HG02981 (cell line): ENCODE measurements at regions not wholly inside any gene's neighbourhood (a gene's known extent, or its start where the extent isn't known, plus 50 kb on each side); places are given as distances from the start of the nearest gene placed in this dataset.

Experiments
- ATAC-seq: cut with Tn5 transposase; IDR thresholded peaks from one replicate; pipeline ENCODE4 v1.9.1; 2021; ENCODE audit warnings: mild to moderate bottlenecking, moderate library complexity; ENCODE audit not compliant: unreplicated experiment

- ATAC-seq = peak; percentile 72
Measured at GRCh38 chr6:166106076-166106686, 61.5 kb downstream of the TBXT start.

DNA sequence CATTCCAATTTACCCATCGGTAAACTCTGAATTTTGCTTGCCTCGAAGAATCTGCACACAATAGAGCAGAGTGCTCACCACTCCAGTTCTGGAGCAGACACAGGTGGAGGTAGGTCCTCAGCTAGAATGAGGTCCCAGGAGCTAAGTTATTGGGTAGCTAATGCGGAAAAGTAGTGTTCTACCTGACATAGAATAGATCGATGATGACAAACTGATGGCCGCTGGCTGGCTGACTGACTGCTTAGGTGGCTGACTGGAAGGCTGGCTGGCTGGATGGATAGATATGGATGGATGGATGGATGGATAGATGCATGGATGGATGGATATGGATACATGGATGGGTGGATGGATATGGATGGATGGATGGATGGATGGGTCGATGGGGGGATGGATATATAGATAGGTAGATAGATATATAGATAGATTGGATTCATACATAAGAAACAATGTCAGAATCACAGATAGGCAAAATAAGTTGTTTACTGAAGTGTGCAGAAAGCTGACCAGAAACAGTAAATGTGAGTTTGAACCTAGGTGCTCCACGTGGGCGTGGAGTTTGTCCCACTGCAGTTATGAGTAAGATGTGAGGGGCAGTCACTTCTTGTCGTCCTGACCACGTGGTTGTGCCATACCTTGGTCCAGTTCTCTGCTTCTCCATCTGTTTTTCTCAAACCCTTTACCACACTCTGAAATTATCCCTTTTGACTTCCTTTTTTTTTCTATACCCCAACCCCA is 62.1 kb downstream of the TBXT start:
- ATAC-seq = no peak

DNA sequence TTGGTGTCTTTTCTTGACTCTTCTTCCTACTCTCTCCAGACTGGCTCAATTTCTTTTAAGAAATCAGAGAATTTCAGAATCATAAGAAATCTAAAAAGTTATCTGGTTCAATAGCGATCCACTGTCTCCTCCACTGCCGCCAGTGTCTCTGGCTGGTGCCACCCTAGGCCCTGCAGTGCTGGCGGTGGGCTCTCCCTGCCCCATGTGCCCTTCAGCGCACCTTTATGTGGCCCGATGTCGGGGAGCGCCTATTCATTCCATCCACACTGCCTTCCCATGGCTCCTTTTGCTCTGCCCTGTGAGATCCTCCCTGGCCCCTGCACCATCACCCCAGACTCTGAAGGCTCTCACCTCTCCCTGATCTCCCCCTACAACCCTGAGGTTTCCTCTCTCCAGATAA is 62.8 kb downstream of the TBXT start:
- no peak for ATAC-seq

- no peak for ATAC-seq
Measured at GRCh38 chr6:166104107-166104506, 63.5 kb downstream of the TBXT start.

- no peak for ATAC-seq
Measured at GRCh38 chr6:166101819-166102419, 65.7 kb downstream of the TBXT start.

- ATAC-seq = peak; percentile 92
Measured at GRCh38 chr6:166097914-166098522, 69.6 kb downstream of the TBXT start.

- ATAC-seq = no peak
Measured at GRCh38 chr6:166087852-166088251, 79.8 kb downstream of the TBXT start.

DNA sequence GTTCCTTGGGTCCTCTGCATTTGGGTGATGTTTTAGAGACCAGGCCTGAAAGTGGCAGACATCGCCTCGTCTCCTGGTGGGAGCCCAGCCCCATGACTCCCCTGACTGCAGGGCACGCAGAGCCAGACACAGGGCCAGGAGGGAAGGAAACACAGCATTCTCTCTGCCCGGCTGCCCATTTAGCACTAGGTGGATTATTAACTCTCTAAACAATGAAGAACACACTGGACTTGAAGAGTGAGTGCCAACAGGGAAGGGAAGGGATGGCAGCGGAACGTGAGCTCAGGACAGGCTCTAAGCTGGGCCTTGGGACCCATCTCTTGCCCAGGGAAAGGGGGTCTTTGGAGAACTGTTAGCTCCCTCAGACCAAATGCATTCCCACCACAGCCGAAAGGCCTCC is 80.4 kb downstream of the TBXT start:
- no peak for ATAC-seq

GRCh38 chr6:166085500-166085899 is 82.2 kb downstream of the TBXT start:
- no peak for ATAC-seq

DNA sequence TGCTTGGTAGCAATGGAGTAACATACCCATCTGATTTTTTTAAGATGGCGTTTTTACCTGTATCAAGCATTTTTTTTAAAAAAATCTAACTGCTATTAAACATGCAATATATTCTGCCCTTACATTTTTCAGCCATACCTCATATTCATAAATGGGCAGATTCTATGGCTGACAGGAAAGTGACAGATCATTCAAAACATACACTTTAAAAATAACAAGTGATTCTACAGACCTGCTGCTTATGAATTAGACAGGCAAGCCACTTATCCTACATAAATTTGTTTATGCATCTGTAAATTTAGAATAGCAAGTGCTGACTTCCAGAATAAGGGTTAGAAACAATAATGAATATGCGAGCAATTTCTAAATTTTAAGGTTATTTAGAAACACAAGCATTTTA is 82.7 kb downstream of the TBXT start:
- no peak for ATAC-seq

GRCh38 chr6:166079841-166080240 is 87.8 kb downstream of the TBXT start:
- ATAC-seq = no peak

DNA sequence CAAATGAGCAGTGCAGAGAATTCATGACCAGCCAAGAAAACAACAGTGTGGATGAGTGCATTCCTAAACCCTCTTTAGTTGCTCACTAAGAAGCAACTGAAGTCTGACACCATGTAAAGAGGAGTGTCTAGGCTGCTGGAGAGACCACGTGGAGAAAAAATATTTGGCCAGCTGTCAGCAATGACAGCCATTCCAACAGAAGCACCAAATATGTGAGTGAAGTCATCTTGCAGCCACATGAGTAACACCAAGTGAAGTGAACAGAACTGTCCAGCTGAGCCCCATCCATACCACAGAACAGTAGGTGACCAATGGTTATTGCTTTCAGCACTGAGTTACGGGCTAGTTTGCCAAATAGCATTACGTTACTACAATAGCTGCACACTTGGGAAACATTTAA is 89.4 kb downstream of the TBXT start:
- ATAC-seq = no peak

DNA sequence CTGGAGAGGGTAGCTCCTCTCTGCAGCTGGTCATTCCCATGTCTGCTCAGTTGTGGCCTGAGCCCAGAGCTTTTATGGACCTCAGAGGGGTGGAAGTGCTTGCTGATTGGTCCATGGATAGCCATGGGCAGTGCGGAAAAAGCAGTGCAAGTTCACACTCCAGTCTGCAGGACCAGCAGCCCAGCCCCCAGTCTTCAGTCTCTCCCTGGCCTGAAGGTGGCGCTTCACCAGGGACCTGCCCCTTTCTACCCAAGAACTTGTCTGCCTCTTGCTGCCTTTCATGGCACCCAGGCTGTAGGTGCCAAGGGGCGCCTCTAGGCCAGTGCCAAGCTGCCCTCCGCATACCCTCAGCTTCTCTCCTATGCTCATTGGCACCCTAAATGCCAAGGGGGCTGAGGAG is 91.0 kb downstream of the TBXT start:
- ATAC-seq = no peak

DNA sequence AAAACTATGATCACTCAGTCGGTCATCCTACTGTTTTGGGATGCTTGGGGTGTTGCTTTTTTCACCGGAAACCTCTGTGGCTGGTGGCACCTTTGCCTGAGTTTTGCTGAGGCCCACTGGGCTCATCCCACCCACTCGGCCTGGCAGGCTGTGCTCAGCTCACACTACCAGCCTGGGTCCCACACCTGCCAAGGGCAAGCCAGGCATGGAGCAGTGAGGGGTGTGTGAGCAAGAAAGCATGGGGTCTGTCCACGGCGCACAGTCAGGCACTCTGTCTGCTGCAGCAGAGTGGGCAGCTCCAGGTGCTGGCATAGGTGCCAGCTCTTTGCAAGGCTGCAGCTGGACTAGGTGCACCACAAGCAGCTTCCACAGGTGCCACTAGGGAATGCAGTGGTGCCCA is 91.7 kb downstream of the TBXT start:
- no peak for ATAC-seq

- no peak for ATAC-seq
Measured at GRCh38 chr6:166075186-166075585, 92.5 kb downstream of the TBXT start.

- ATAC-seq = no peak
Measured at GRCh38 chr6:166073082-166073481, 94.6 kb downstream of the TBXT start.

DNA sequence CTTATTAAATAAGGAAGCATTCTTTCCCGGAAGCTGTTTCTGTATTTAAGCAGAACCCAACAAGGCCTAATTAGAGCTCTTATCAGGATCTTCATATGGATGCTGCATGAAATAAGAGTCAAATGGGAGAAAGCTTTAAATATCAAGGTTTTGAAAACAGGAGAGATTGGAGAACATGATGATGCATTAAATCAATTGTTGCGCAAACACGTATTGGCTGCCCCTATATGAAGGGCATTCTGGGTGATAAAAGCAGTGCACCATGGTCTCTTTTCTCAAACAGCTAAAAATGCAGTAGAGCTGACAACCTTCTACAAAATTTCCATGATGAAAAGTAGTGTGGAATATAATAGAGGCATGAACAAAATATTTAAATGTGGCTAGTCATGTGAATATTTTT is 98.9 kb downstream of the TBXT start:
- ATAC-seq = no peak

DNA sequence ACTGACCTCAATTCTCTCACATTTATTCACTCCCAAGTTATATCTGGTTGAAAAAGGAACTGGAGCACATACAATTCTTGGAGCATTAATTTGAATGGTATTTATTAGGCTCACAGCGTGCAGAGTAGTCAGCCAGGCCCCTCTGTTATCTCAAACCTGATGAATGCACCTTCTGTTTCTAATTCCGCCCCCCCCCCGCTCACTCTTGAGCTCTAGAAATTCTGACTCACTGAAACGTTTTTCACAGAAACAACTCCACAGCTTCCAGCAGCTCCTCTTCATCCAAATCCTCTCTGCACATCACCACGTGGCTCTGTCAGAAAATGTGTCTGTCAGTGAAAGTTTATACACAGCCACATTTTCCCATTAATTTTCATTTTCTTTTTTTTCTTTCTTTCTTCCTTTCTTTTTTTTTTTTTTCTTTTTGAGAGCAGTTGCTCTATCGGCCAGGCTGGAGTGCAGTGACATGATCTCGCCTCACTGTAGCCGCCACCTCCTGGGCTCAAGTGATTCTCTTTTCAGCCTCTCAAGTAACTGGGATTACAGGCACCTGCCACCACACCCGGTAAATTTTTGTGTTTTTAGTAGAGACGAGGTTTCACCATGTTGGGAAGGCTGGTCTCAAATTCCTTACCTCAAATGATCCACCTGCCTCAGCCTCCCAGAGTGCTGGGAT is 109.4 kb downstream of the TBXT start:
- no peak for ATAC-seq

- ATAC-seq = no peak
Measured at GRCh38 chr6:166057431-166057830, 110.2 kb downstream of the TBXT start.

DNA sequence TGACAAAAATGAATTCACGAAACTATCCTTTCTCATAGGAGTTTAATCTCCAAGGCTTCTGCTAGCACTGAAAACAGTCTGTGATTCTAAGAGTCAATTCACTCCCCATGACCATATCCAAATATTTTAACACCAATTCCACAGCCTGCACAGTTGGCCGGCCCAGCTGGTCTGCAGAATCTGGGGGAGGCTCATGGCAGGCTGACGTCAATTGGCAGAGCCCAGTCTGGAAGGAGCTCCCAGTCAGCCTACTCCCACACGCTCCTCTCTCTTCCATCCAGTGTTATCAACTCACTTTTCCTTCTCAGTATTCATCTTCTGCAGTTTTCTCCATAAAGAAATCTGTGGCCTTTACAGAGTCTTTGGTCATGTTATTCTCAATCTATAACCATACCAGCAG is 111.0 kb downstream of the TBXT start:
- no peak for ATAC-seq

DNA sequence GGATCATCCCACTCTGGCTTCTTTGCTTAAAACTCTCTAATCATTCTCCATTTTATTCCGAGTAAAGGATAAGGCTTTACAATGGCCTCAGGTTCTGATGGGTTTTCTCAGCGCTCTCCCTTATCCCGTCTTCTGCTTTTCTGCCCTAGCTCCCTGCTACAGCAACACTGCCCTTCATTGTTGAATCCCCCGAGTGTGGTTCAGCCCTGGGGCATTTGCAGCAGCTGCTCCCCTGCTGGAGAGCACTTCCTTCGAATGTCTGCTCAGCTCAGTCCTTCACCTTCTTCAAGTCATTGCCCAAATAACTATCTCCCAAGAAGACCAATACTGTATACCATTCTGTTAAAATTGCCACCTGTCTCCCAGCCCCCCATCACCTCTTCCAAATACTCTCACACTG is 111.8 kb downstream of the TBXT start:
- no peak for ATAC-seq
